ENCODE measurements at regions not wholly inside any gene's neighbourhood (a gene's known extent, or its start where the extent isn't known, plus 50 kb on each side); places are given as distances from the start of the nearest gene placed in this dataset.

DNA sequence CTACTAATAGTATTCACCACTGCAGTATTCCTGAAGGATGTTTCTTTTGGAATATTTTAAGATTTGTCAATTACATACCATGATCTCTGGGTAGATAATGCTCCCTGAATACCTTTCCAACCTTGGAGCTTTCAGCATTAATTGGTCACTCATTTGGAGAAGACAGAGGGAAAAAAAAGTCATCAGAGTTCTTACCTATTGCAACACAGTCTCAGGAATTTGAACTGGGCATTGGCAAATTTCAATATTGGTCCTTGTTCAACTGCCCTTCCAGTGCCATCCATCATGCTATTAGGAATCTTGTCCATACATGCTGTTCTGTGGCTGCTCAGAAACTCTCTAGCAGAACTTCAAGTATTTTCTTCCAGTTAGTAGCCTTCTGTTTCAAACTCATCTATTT lies 83.6 kb upstream of the KCNJ3 start:
- DNase-seq (ENCODE audit: low spot score): no peak
- in situ Hi-C loops (cut with MboI; ENCODE audit: low pct_unique_long_range_greater_than_20kb, low sequenced_read_pairs, unreplicated experiment): no loop called here
- TF ChIP-seq, protein P1, sequence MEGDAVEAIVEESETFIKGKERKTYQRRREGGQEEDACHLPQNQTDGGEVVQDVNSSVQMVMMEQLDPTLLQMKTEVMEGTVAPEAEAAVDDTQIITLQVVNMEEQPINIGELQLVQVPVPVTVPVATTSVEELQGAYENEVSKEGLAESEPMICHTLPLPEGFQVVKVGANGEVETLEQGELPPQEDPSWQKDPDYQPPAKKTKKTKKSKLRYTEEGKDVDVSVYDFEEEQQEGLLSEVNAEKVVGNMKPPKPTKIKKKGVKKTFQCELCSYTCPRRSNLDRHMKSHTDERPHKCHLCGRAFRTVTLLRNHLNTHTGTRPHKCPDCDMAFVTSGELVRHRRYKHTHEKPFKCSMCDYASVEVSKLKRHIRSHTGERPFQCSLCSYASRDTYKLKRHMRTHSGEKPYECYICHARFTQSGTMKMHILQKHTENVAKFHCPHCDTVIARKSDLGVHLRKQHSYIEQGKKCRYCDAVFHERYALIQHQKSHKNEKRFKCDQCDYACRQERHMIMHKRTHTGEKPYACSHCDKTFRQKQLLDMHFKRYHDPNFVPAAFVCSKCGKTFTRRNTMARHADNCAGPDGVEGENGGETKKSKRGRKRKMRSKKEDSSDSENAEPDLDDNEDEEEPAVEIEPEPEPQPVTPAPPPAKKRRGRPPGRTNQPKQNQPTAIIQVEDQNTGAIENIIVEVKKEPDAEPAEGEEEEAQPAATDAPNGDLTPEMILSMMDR (IDR thresholded peaks at IDR 0.05; ENCODE audit: extremely low read depth, insufficient read depth, missing control alignments): no peak

DNA sequence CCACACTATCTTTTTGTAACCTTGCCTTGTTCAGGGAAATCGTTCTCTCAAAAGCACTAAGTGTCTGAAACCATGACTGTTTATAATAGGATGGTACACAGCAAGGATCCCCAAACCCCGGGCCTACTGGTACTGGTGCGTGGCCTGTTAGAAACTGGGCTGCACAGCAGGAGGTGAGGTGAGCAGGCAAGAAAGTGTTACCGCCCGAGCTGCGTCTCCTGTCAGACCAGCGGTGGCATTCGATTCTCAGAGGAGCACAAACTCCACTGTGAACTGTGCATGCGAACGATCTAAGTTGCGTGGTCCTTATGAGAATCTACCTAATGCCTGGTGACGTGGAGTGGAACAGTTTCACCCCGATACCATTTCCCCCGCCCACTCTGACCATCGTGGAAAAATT lies 81.8 kb upstream of the KCNJ3 start:
- no peak for DNase-seq (ENCODE audit: low spot score)
- TF ChIP-seq, protein P1 (IDR thresholded peaks at IDR 0.05; ENCODE audit: extremely low read depth, insufficient read depth, missing control alignments): no peak
- in situ Hi-C loops (cut with MboI; ENCODE audit: low pct_unique_long_range_greater_than_20kb, low sequenced_read_pairs, unreplicated experiment): no loop called here

GRCh38 chr2:154620471-154620870 lies 78.0 kb upstream of the KCNJ3 start:
- TF ChIP-seq, protein P1 (IDR thresholded peaks at IDR 0.05; ENCODE audit: extremely low read depth, insufficient read depth, missing control alignments): no peak
- in situ Hi-C loops (cut with MboI; ENCODE audit: low pct_unique_long_range_greater_than_20kb, low sequenced_read_pairs, unreplicated experiment): no loop called here
- no peak for DNase-seq (ENCODE audit: low spot score)

DNA sequence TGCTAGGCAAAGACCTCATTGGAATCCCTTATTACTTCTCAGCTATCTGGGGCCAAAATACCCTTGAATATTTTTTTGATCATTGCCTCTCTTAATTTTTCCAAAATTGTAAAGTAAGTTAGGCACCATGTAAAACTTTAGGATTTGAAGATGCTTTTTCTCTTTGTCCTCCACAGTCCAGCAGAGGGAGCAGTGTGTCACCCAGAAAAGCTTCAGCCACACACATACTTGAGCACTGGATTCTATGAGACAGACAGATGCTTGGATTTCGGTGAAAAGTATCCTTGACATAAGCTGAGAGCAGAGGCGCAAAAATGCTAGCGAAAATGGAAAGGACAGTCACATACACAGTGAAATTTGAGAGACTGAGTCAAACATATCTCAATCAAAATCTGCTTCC lies 74.7 kb upstream of the KCNJ3 start:
- peak; percentile 6 for DNase-seq (ENCODE audit: low spot score)
- TF ChIP-seq, protein P1 (IDR thresholded peaks at IDR 0.05; ENCODE audit: extremely low read depth, insufficient read depth, missing control alignments): peak; percentile 67
- in situ Hi-C loops (cut with MboI; ENCODE audit: low pct_unique_long_range_greater_than_20kb, low sequenced_read_pairs, unreplicated experiment): no loop called here

DNA sequence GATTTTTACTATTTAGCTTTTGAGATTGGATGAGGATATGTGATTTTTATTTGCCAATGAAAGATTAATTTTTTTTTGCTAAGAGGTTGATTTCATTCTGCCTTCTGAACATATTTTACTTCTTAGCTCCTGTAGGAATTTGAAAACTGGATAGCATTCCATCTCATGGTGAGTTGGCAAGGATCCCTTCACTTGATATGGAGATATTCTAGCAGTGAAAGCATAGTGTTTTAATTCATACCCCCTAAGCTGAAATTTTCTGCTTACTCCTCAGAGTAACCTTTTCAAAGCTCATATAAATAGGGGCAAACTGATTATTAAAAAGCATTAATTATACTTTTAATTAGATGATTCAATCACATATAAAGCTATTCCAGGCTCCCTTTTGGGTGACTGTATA lies 61.0 kb upstream of the KCNJ3 start:
- in situ Hi-C loops (cut with MboI; ENCODE audit: low pct_unique_long_range_greater_than_20kb, low sequenced_read_pairs, unreplicated experiment): no loop called here
- TF ChIP-seq, protein P1 (IDR thresholded peaks at IDR 0.05; ENCODE audit: extremely low read depth, insufficient read depth, missing control alignments): no peak
- DNase-seq (ENCODE audit: low spot score): no peak

DNA sequence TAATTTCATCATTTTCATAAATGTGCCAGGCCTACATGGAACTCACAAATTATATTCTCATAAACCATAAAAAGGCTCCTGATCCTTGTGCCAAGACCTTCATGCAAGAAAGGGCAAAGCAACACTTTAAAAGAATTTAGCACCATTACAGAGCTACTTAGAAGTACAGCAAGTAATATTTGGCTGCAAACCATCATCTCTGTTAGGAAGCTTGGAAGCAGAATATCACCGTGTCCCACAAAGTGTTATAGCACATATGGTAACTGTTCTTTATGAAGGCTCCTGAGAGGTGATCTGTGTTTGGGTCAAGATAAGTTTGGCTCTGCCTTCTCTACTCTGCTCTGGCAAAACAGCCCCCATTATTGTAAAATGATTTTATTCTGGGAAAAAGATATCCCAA lies 59.7 kb upstream of the KCNJ3 start:
- TF ChIP-seq, protein P1 (IDR thresholded peaks at IDR 0.05; ENCODE audit: extremely low read depth, insufficient read depth, missing control alignments): no peak
- no peak for DNase-seq (ENCODE audit: low spot score)
- in situ Hi-C loops (cut with MboI; ENCODE audit: low pct_unique_long_range_greater_than_20kb, low sequenced_read_pairs, unreplicated experiment): no loop called here

- in situ Hi-C loops (cut with MboI; ENCODE audit: low pct_unique_long_range_greater_than_20kb, low sequenced_read_pairs, unreplicated experiment): no loop called here
- no peak for DNase-seq (ENCODE audit: low spot score)
- TF ChIP-seq, protein P1 (IDR thresholded peaks at IDR 0.05; ENCODE audit: extremely low read depth, insufficient read depth, missing control alignments): no peak
These were observed 58.5 kb upstream of the KCNJ3 start for GRCh38 chr2:154640000-154640399.

Data from GM13977 (cell line).